ENCODE measurements at regions not wholly inside any gene's neighbourhood (a gene's known extent, or its start where the extent isn't known, plus 50 kb on each side); places are given as distances from the start of the nearest gene placed in this dataset.

- DNase-seq = no peak
- Histone ChIP-seq H3K36me3 (ENCODE audit: control insufficient read depth, insufficient read depth, low read length) (no peaks in the 10 kb centered on the region), H3K27me3 (ENCODE audit: control insufficient read depth, insufficient read depth, low read length, poor library complexity, severe bottlenecking) (no peaks in the 10 kb centered on the region), H3K9me3 (ENCODE audit: control insufficient read depth, low read length) (no peaks in the 10 kb centered on the region), H3K9ac (ENCODE audit: extremely low read depth, low read length, poor library complexity, severe bottlenecking) (no peak overlapping the region), H3K4me3 (ENCODE audit: low read length) (no peak overlapping the region), H3K27ac (ENCODE audit: low read depth, low read length) (no peak overlapping the region), H3K4me1 (ENCODE audit: control insufficient read depth, insufficient read depth, low read length) (no peaks in the 10 kb centered on the region)
- Mint-ChIP-seq H3K27me3 (ENCODE audit: insufficient read depth) (no peaks in the 10 kb centered on the region), H3K4me1 (no peaks in the 10 kb centered on the region), H3K9me3 (peaks cover 52% of the 10 kb centered on the region), H3K27ac (no peak overlapping the region), H3K36me3 (ENCODE audit: low read depth) (no peaks in the 10 kb centered on the region), H3K4me3 (no peak overlapping the region)
- TF ChIP-seq CTCF (conservative IDR thresholded peaks at IDR 0.05) = no peak
- WGBS, 2 experiments (ENCODE audit: insufficient coverage in 1 of 2, insufficient read length in 1 of 2) = 89 to 95% methylated on average over 9 to 27 of the region's 27 CpGs
Measured at GRCh38 chr17:83198366-83199341, 119.2 kb downstream of the METRNL start.

GRCh38 chr17:83199500-83200201, 120.2 kb downstream of the METRNL start:
- WGBS, 2 experiments (ENCODE audit: insufficient coverage in 1 of 2, insufficient read length in 1 of 2) = 90% methylated on average over 21 to 23 of the region's 23 CpGs
- H3K36me3 ChIP-seq (ENCODE audit: control insufficient read depth, insufficient read depth, low read length) = no peaks in the 10 kb centered on the region
- H3K27ac ChIP-seq (ENCODE audit: low read depth, low read length) = no peak overlapping the region
- H3K4me1 ChIP-seq (ENCODE audit: control insufficient read depth, insufficient read depth, low read length) = no peaks in the 10 kb centered on the region
- no peak overlapping the region for H3K9ac ChIP-seq (ENCODE audit: extremely low read depth, low read length, poor library complexity, severe bottlenecking)
- H3K4me1 Mint-ChIP-seq = no peaks in the 10 kb centered on the region
- H3K9me3 ChIP-seq (ENCODE audit: control insufficient read depth, low read length) = peaks cover 8% of the 10 kb centered on the region
- H3K36me3 Mint-ChIP-seq (ENCODE audit: low read depth) = no peaks in the 10 kb centered on the region
- H3K4me3 Mint-ChIP-seq = no peak overlapping the region
- H3K27ac Mint-ChIP-seq = no peak overlapping the region
- H3K27me3 Mint-ChIP-seq (ENCODE audit: insufficient read depth) = no peaks in the 10 kb centered on the region
- DNase-seq = no peak
- H3K9me3 Mint-ChIP-seq = peaks cover 52% of the 10 kb centered on the region
- no peak for TF ChIP-seq CTCF (conservative IDR thresholded peaks at IDR 0.05)
- H3K4me3 ChIP-seq (ENCODE audit: low read length) = no peak overlapping the region
- H3K27me3 ChIP-seq (ENCODE audit: control insufficient read depth, insufficient read depth, low read length, poor library complexity, severe bottlenecking) = no peaks in the 10 kb centered on the region

GRCh38 chr17:83200231-83200699, 120.9 kb downstream of the METRNL start:
- Histone ChIP-seq H3K4me1 (ENCODE audit: control insufficient read depth, insufficient read depth, low read length) (no peaks in the 10 kb centered on the region), H3K27ac (ENCODE audit: low read depth, low read length) (no peak overlapping the region), H3K4me3 (ENCODE audit: low read length) (no peak overlapping the region), H3K27me3 (ENCODE audit: control insufficient read depth, insufficient read depth, low read length, poor library complexity, severe bottlenecking) (no peaks in the 10 kb centered on the region), H3K9ac (ENCODE audit: extremely low read depth, low read length, poor library complexity, severe bottlenecking) (no peak overlapping the region), H3K36me3 (ENCODE audit: control insufficient read depth, insufficient read depth, low read length) (no peaks in the 10 kb centered on the region), H3K9me3 (ENCODE audit: control insufficient read depth, low read length) (peaks cover 9% of the 10 kb centered on the region)
- Mint-ChIP-seq H3K4me1 (no peaks in the 10 kb centered on the region), H3K4me3 (no peak overlapping the region), H3K9me3 (peaks cover 48% of the 10 kb centered on the region), H3K27ac (no peak overlapping the region), H3K36me3 (ENCODE audit: low read depth) (no peaks in the 10 kb centered on the region), H3K27me3 (ENCODE audit: insufficient read depth) (no peaks in the 10 kb centered on the region)
- TF ChIP-seq CTCF (conservative IDR thresholded peaks at IDR 0.05) = no peak
- WGBS, 2 experiments (ENCODE audit: insufficient coverage in 1 of 2, insufficient read length in 1 of 2) = 88 to 91% methylated on average over 20 to 21 of the region's 21 CpGs
- no peak for DNase-seq

All from endodermal cell (in vitro differentiated cells).